T-helper 2 cell (primary cell): ENCODE measurements at regions not wholly inside any gene's neighbourhood (a gene's known extent, or its start where the extent isn't known, plus 50 kb on each side); places are given as distances from the start of the nearest gene placed in this dataset.

ENCODE experiments used
- DNase-seq, 5 experiments: peaks; one replicate each; pipeline versions ENCODE4 v3.0.0 to v3.0.0-alpha.2; 2012 to 2022

DNA sequence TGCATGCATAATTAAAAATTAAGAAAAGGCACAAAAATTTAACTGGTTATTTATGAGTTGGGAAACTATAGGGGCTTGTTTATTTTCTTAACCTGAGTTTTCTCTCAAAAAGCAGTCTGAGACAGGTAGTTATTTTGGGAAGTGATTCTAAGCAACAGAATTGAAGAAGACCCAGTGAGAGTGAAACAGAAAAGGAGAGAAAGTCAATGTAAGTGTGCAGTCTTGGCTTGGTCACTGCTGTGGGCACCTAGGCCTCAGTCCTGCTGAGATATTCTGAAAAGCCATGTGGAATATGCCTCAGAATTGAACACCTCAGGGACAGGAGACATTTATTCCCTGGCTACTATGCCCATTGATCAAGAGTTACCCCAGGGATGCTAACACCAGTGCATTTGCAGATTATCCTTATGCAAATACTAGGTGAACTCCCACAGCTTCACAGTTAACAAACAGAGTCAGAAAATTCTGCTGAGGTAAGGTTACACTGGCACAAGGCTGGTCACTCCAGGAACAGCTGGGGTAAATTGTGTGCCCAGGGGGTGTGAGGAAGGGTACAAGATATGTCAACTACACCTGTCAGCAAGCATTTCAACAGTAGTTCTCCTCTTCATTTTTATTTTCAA lies 222.7 kb downstream of the EFHB start:
- DNase-seq = no peak

DNA sequence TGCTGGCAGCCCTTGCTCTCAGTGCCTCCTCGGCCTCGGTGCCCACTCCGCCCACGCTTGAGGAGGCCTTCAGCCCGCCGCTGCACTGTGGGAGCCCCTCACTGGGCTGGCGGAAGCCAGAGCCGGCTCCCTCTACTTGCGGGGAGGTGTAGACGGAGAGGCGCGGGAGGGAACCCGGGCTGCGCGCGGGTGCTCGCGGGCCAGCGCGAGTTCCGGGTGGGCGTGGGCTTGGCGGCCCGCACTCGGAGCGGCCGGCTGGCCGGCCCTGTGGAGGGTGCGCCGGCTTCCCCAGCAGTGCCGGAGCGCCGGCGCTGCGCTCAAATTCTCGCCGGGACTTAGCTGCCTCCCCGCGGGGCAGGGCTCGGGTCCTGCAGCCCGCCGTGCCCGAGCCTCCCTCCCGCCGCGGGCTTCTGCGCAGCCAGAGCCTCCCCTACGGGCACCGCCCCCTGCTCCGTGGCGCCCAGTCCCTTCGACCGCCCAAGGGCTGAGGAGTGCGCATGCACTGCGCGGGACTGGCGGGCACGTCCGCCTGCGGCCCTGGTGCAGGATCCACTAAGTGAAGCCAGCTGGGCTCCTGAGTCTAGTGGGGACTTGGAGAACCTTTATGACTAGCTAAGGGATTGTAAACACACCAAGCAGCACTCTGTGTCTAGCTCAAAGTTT lies 231.5 kb downstream of the EFHB start:
- no peak for DNase-seq

DNA sequence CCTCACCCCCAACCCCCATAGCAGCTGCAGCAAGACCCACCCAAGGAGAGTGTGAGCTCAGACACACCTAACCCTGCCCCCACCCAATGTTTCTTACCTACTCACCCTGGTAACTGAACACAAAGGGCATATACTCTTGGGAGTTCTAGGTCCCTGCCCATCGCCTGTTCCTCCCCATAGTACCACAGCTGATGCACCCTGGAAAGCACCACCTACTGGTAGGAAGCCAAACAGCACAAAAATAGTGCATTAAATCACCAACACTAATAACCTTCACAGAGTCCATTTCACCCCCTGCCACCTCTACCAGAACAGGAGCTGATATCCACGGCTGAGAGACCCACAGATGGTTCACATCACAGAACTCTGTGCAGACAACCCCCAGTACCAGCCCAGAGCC lies 245.2 kb downstream of the EFHB start:
- peak in 1 of 5 experiments; percentile 3 for DNase-seq

DNA sequence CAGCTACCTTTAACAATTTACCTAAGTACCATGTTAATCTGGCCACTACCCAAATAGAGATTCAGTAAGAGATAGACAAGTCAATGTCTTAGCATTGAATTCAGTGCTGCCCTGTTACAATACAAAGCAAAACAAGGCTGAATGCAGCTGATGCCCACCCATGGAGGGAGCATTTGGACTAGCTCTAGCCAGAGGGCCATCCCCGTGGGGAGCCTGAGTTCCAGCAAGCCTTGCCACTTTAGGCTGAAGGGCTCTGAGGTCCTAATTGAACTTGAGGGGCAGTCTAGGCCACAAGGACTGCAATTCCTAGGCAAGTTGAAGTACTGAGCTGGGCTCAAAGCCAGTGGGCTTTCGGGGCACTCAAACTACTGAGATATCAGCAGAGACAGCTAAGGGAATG lies 265.9 kb downstream of the EFHB start:
- no peak for DNase-seq

DNA sequence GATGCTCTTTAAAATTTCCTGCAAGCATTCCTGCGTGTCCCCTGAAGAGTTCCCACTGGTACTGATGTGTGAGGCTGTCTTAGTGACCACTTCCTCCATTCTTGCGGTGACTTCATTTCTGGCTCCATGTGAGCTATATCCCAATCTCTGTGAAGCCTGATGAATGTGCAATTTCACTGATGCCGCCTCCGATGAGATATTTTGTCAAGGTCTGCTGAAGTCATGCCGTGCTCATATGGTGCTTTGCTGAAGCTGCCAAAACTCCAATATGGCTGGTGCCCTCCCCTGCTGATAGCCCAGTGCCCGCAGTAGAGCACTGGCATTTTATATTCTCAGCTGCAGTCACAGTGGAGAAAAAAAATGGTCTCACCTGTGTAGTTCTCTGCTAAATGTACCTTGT lies 271.5 kb downstream of the EFHB start:
- DNase-seq = no peak

DNA sequence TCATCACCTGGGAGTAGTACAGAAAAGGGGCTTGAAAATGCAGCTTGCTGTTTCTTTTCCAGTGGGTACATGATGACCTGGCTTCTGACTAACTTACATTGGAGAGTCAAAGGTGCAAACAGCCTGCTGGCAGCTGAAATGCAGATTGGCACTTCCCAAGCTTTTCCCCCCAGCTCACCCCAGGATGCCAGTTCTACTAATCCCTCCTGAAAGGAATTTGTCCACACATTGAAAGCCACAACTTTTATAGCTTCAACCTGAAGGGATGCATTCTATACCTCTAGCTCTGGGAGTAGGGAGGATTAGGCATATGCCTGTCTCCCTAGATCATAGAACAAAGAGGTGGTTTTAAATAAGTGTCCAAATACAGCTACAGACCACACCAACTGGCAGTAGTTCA lies 281.7 kb downstream of the EFHB start:
- no peak for DNase-seq

DNA sequence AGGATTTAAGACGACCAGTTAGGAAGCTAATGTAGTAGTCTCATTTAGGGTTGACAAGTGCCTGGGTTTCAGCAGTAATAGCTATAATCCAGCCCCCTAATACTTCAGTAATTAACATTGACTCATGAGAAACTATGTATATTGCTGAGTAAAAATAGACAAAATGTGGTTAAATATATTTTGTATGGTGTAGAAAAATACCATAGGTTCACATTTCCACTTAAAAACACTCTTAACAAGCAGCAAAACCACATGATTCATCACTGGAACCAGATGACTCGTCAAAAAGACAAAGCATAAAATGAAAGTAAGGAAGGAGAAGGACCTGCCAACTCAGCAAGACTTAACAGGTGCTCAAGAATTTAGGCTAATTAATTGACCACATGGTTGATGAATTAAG lies 288.9 kb downstream of the EFHB start:
- DNase-seq = peak in 1 of 5 experiments; percentile 83

DNA sequence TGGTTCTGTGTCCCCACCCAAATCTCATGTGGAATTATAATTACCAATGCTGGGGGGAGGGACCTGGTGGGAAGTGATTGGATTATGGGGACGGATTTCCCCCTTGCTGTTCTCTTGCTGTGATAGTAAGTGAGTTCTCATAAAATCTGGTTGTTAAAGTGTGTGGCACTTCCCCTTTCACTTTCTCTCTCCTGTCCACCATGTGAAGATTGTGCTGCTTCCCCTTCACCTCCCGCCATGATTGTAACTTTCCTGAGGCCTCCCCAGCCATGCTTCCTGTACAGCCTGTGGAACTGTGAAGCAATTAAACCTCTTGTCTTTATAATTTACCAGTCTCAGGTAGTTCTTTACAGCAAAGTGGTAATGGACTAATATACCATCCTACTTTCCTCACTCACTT lies 289.6 kb downstream of the EFHB start:
- DNase-seq = peak in 1 of 5 experiments; percentile 22

DNA sequence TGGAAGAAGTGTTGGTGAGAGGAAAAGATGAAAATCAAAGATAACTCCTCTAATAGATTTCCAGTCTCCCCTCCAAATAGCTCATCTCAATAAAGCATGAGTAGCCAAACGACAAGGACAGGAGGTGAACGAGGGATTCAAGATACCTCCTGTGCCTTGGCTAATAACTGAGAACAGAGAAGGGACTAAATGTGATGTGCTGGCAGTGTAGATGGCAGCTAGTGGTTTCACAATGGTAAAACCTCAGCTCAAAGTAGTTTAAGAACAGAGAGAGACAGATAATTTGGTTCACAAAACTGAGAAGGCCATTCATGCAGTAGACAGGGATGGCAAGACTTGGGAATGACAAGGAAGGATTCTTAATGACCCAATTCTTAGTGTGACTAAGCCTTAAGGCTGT lies 292.6 kb downstream of the EFHB start:
- no peak for DNase-seq

DNA sequence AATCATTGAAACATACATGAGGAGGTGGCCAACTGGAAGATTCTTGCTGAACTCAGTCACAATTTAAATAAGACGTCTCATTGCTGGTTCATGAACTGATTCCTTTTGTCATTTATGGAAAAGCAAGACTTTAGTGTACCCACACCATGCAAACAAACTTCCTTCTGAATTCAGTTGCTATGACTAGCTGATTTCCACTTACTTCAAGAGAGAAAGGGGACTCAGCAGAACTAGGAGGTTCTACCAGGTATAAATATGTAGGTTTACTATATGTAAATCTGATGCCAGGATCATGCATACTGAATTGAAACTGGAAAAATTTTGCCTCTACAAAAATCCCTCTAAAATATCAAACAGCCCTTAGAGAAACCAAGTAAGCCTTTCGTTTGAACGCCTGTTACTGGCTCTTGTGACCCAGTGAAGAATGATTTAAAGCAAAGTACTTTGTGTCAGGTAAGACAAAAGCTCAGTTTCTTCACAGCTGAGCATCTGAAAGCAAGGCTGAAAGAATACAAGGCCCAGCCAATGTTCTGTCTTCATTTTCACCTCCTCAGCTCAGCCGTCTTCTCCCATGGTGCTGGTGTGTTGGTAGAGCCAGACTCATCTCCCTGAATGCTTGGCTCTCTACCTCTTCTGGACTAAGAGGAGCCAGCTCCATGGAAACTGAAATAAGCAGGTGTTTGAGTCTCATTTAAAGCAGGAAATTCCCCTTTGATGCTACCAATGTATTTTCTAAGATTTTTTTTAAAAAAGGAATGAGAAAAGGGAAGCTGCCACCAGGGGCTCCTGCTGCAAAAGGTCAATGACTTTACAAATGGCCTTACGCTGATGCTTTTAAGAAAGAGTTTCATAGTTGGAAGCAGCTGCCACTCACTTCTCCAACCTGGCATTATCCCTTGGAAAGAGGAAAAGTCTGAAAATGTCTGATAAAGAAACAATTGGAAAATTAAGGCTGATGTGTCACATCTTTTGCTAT lies 301.6 kb downstream of the EFHB start:
- no peak for DNase-seq

DNA sequence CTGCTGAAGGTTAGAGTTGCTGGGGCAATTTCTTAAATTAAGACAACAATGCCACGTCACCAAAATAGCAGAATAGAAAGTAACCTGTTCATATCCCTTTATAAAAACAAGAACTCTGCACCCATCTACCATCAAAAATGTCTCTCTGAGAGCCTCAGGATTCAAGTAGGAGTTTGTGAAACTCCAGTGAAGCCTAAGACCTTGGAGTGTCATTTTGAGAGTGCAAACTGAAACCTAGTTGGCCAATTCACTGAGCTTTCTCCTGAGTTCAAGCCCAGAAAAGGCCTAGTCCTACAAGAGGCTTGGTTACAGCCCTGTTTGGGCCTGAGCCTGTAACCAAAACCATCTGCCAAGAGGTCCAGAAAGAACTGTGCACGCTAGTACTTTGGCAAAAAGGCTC lies 335.1 kb downstream of the EFHB start:
- DNase-seq = no peak

DNA sequence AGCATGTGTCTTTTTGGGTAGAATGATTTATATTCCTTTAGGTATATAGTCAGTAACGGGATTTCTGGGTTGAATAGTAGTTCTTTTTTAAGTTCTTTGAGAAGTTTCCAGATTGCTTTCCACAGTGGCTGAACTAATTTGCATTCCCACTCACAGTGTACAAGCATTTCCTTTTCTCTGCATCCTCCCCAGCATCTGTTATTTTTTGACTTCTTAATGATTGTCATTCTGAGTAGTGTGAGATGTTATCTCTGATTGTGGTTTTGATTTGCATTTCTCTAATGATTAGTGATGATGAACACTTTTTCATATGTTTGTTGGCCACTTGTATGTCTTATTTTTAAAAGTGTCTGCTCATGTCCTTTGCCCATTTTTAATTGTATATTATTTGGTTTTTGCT lies 337.6 kb downstream of the EFHB start:
- DNase-seq = no peak

DNA sequence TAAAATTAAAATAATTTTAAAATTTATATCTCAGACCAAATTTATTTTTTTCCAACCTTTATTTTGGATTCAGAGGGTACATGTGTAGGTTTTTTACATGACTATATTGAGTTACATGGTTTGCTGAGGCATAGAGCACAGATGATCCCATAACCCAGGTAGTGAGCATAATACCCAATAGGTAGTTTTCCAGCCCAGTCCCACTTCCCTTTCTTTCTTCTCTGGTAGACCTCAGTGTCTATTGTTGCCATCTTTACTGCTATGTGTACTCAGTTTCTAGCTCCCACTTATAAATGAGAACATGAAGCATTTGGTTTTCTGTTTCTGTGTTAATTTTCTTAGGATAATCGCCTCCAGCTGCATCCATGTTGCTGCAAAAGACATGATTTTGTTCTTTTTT lies 338.1 kb downstream of the EFHB start:
- DNase-seq = no peak
